ENCODE measurements at regions not wholly inside any gene's neighbourhood (a gene's known extent, or its start where the extent isn't known, plus 50 kb on each side); places are given as distances from the start of the nearest gene placed in this dataset.

DNA sequence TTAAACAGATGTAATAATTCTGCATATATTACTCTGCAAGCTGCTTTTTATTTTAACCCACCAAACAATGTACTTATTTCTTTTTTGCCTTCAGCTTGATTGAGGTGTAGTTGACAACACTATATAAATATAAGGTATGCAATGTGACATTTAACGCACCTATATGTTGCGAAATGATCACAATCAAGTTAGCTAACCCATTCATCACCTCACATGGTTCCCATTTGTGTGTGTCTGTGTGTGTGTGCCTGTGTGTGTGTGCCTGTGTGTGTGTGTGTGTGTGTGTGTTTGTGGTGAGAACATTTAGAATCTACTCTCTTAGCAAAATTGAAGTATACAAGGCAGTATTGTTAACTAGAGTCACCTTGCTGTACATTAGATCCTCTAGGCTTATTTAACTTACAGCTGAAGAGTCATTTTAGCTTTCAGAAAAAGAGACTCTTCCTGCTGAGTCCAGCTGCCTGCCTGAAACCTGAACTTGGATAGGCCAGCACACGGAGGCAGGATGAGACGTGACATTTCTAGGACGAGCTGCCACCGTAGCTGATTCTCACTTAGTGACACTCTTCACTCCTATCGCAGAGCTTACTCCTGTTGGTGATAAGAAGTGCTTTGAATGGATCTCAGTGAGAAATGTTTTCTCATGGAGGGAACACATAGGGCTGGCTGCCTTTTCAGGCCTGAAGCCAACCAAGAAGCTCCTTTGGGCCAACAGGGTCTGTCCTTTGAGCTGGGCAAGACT lies 126.5 kb upstream of the RIPOR2 start:
- Histone ChIP-seq H3K4me2 (ENCODE audit: low read depth, low read length) (no peak overlapping the region), H3K4me1 (ENCODE audit: insufficient read depth, low read length) (no peaks in the 10 kb centered on the region), H3K79me2 (ENCODE audit: insufficient read depth, low read length) (no peaks in the 10 kb centered on the region), H2AFZ (ENCODE audit: low read length) (no peak overlapping the region), H3K27me3 (ENCODE audit: control insufficient read depth in 1 of 2, insufficient read depth in 2 of 2, low read length in 2 of 2) (0 out of 5 replicates have a peak, but pooled peaks cover 0 to 3% of the 10 kb centered on the region in 2 experiments), H3K36me3 (replicated peaks in 1 of 2; ENCODE audit: control insufficient read depth in 1 of 2, insufficient read depth in 2 of 2, low read length in 2 of 2) (no peaks in the 10 kb centered on the region), H3K4me3 (replicated peaks in 1 of 3; ENCODE audit: insufficient read depth in 1 of 3, low read depth in 2 of 3, low read length in 3 of 3) (no peak overlapping the region), H3K27ac (ENCODE audit: extremely low read length, insufficient read depth, low read length) (no peak overlapping the region), H3K9me3 (ENCODE audit: low read length) (no peaks in the 10 kb centered on the region), H4K20me1 (ENCODE audit: insufficient read depth, low read length) (no peaks in the 10 kb centered on the region), H3K9ac (ENCODE audit: insufficient read depth, low read depth, low read length) (no peak overlapping the region)
- DNase-seq (ENCODE audit: low spot score) (no peak), FAIRE-seq (no peak), ATAC-seq (no peak)
- intact Hi-C loops (cut with micrococcal nuclease; ENCODE audit: unreplicated experiment) = no loop called here
- WGBS (ENCODE audit: low lambda C conversion rate) = 36% methylated on average over 7 of the region's 7 CpGs
- TF ChIP-seq ZBTB3 (CRISPR knock-in tag; IDR thresholded peaks at IDR 0.05; ENCODE audit: borderline replicate concordance, low read depth) (no peak), SAP130 (CRISPR knock-in tag; IDR thresholded peaks at IDR 0.05; ENCODE audit: low read depth) (no peak), NR2F6 (IDR thresholded peaks at IDR 0.05) (no peak), NR2F6 (CRISPR knock-in tag; IDR thresholded peaks at IDR 0.05) (no peak), ZNF530 (CRISPR knock-in tag; IDR thresholded peaks at IDR 0.05; ENCODE audit: low read depth) (no peak), GABPA (IDR thresholded peaks at IDR 0.05; ENCODE audit: low read depth, low read length) (no peak), GABPA (CRISPR knock-in tag; IDR thresholded peaks at IDR 0.05; ENCODE audit: low read depth) (no peak), HDAC2 (CRISPR knock-in tag; IDR thresholded peaks at IDR 0.05) (no peak), ZNF790 (CRISPR knock-in tag; IDR thresholded peaks at IDR 0.05; ENCODE audit: borderline replicate concordance) (no peak), ADNP (CRISPR knock-in tag; IDR thresholded peaks at IDR 0.05) (no peak), ZNF607 (CRISPR knock-in tag; IDR thresholded peaks at IDR 0.05; ENCODE audit: borderline replicate concordance) (no peak), ZKSCAN5 (CRISPR knock-in tag; IDR thresholded peaks at IDR 0.05) (no peak), NR2F2 (IDR thresholded peaks at IDR 0.05; ENCODE audit: borderline replicate concordance, low read depth) (no peak), SIN3A (IDR thresholded peaks at IDR 0.05; ENCODE audit: borderline replicate concordance, low read depth, low read length) (no peak), ZNF713 (CRISPR knock-in tag; IDR thresholded peaks at IDR 0.05) (no peak), NR3C1 (CRISPR knock-in tag; IDR thresholded peaks at IDR 0.05) (no peak), MED1 (CRISPR knock-in tag; IDR thresholded peaks at IDR 0.05) (no peak)
- TF ChIP-seq, protein P1, sequence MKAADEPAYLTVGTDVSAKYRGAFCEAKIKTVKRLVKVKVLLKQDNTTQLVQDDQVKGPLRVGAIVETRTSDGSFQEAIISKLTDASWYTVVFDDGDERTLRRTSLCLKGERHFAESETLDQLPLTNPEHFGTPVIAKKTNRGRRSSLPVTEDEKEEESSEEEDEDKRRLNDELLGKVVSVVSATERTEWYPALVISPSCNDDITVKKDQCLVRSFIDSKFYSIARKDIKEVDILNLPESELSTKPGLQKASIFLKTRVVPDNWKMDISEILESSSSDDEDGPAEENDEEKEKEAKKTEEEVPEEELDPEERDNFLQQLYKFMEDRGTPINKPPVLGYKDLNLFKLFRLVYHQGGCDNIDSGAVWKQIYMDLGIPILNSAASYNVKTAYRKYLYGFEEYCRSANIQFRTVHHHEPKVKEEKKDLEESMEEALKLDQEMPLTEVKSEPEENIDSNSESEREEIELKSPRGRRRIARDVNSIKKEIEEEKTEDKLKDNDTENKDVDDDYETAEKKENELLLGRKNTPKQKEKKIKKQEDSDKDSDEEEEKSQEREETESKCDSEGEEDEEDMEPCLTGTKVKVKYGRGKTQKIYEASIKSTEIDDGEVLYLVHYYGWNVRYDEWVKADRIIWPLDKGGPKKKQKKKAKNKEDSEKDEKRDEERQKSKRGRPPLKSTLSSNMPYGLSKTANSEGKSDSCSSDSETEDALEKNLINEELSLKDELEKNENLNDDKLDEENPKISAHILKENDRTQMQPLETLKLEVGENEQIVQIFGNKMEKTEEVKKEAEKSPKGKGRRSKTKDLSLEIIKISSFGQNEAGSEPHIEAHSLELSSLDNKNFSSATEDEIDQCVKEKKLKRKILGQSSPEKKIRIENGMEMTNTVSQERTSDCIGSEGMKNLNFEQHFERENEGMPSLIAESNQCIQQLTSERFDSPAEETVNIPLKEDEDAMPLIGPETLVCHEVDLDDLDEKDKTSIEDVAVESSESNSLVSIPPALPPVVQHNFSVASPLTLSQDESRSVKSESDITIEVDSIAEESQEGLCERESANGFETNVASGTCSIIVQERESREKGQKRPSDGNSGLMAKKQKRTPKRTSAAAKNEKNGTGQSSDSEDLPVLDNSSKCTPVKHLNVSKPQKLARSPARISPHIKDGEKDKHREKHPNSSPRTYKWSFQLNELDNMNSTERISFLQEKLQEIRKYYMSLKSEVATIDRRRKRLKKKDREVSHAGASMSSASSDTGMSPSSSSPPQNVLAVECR (CRISPR knock-in tag; IDR thresholded peaks at IDR 0.05; ENCODE audit: borderline replicate concordance) = no peak
- TF ChIP-seq, protein P2, sequence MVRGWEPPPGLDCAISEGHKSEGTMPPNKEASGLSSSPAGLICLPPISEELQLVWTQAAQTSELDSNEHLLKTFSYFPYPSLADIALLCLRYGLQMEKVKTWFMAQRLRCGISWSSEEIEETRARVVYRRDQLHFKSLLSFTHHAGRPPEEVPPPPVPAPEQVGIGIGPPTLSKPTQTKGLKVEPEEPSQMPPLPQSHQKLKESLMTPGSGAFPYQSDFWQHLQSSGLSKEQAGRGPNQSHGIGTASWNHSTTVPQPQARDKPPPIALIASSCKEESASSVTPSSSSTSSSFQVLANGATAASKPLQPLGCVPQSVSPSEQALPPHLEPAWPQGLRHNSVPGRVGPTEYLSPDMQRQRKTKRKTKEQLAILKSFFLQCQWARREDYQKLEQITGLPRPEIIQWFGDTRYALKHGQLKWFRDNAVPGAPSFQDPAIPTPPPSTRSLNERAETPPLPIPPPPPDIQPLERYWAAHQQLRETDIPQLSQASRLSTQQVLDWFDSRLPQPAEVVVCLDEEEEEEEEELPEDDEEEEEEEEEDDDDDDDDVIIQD (CRISPR knock-in tag; IDR thresholded peaks at IDR 0.05; ENCODE audit: low read depth) = no peak
- TF ChIP-seq, protein P3, sequence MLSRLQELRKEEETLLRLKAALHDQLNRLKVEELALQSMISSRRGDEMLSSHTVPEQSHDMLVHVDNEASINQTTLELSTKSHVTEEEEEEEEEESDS (CRISPR knock-in tag; IDR thresholded peaks at IDR 0.05; ENCODE audit: borderline replicate concordance) = no peak
- ChIA-PET CTCF (ENCODE audit: low intra/inter-chr PET ratio, low total read pairs) (no interaction called here), POLR2A (no interaction called here)
- in situ Hi-C loops (cut with HindIII; ENCODE audit: extremely low pct_ligation_motif_present, low pct_unique_long_range_greater_than_20kb) = loop anchor here (25.0 kb wide), 1 partner anchor 475 kb away; no protein-coding TSS in a partner anchor
- BruUV-seq (replicated peaks) = no TSS peak
